22Rv1 (cell line): ENCODE measurements at regions not wholly inside any gene's neighbourhood (a gene's known extent, or its start where the extent isn't known, plus 50 kb on each side); places are given as distances from the start of the nearest gene placed in this dataset.
A peak's percentile ranks its signal among the peaks of the same experiment; 100 is the strongest.

Experiments used
- H3K27ac ChIP-seq: fragments of 450-650 bp; 2 replicates; pipeline ENCODE4 v1.5.1; 2017
- CTCF ChIP-seq: fragments of 450-650 bp; IDR thresholded peaks from 2 replicates; pipeline ENCODE4 v1.5.1; 2017; ENCODE audit warnings: mild to moderate bottlenecking
- ZFX ChIP-seq: fragments of 450-650 bp; IDR thresholded peaks from 2 replicates; pipeline ENCODE4 v1.6.1; 2017; ENCODE audit warnings: antibody characterized with exemption, borderline replicate concordance

- no peak overlapping the region for H3K27ac ChIP-seq
Observed at GRCh38 chrX:39950018-39950688, 147.6 kb downstream of the BCOR start.

GRCh38 chrX:39952989-39953388, 144.8 kb downstream of the BCOR start:
- H3K27ac ChIP-seq, result peak overlapping the region; percentile 74
- no peak for TF ChIP-seq CTCF
- TF ChIP-seq ZFX, result no peak

More at GRCh38 chrX:39950018-39950688, 147.6 kb downstream of the BCOR start:
- TF ChIP-seq CTCF, result no peak
- no peak for TF ChIP-seq ZFX

- TF ChIP-seq ZFX, result no peak
- no peak for TF ChIP-seq CTCF
- peak overlapping the region; percentile 74 for H3K27ac ChIP-seq
Observed at GRCh38 chrX:39953879-39954278, 143.9 kb downstream of the BCOR start.

- H3K27ac ChIP-seq, result no peak overlapping the region
- TF ChIP-seq CTCF, result no peak
- no peak for TF ChIP-seq ZFX
Observed at GRCh38 chrX:39954851-39955250, 142.9 kb downstream of the BCOR start.

GRCh38 chrX:39955625-39956024, 142.1 kb downstream of the BCOR start:
- H3K27ac ChIP-seq, result no peak overlapping the region
- TF ChIP-seq CTCF (no peak), ZFX (no peak)

GRCh38 chrX:39956803-39957394, 140.9 kb downstream of the BCOR start:
- no peak for TF ChIP-seq CTCF
- no peak for TF ChIP-seq ZFX
- H3K27ac ChIP-seq, result no peak overlapping the region

- no peak overlapping the region for H3K27ac ChIP-seq
- TF ChIP-seq ZFX, result no peak
- no peak for TF ChIP-seq CTCF
Observed at GRCh38 chrX:39957816-39958566, 139.8 kb downstream of the BCOR start.
